Uterus (tissue), 2 donors: ENCODE measurements at regions not wholly inside any gene's neighbourhood (a gene's known extent, or its start where the extent isn't known, plus 50 kb on each side); places are given as distances from the start of the nearest gene placed in this dataset.

Source experiments
- POLR2A ChIP-seq, 2 donors: fragments of 450-650 bp; IDR thresholded peaks; one replicate each; pipeline ENCODE4 v1.6.1; 2016; ENCODE audit warnings: antibody characterized with exemption in 2 of 2, mild to moderate bottlenecking in 1 of 2, moderate library complexity in 1 of 2
- TF ChIP-seq, protein P1 (sequence below), 4 experiments: fragments of 200-600 bp in 2 of 4; fragments of 450-650 bp in 2 of 4; sonication (generic) in 2 of 4; IDR thresholded peaks; one replicate each; pipeline ENCODE4 v1.5.1; 2016 to 2019; ENCODE audit warnings: antibody characterized with exemption in 4 of 4, mild to moderate bottlenecking in 2 of 4, moderate library complexity in 1 of 4

DNA sequence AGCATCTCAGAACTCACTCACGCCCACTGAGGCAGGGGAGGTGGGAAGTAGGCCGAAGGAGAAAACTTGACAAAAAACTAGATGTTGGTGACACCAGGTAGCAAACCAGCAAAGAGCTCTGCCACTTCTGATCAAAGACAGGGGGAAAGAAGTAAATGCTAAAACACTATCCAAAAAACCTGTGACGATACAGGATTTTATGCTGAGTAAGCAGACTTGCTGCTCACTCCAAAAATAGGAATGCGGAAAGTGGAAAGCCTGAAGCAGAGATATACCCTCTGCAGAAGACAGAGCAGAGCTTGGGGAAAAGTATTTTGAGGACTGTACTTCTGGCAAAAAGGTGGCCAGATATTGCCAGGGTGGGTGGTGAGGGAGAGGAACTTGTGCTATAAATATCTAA is 73.3 kb upstream of the YPEL5 start:
- TF ChIP-seq POLR2A (IDR thresholded peaks at IDR 0.05), result no peak
- TF ChIP-seq, protein P1, sequence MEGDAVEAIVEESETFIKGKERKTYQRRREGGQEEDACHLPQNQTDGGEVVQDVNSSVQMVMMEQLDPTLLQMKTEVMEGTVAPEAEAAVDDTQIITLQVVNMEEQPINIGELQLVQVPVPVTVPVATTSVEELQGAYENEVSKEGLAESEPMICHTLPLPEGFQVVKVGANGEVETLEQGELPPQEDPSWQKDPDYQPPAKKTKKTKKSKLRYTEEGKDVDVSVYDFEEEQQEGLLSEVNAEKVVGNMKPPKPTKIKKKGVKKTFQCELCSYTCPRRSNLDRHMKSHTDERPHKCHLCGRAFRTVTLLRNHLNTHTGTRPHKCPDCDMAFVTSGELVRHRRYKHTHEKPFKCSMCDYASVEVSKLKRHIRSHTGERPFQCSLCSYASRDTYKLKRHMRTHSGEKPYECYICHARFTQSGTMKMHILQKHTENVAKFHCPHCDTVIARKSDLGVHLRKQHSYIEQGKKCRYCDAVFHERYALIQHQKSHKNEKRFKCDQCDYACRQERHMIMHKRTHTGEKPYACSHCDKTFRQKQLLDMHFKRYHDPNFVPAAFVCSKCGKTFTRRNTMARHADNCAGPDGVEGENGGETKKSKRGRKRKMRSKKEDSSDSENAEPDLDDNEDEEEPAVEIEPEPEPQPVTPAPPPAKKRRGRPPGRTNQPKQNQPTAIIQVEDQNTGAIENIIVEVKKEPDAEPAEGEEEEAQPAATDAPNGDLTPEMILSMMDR (IDR thresholded peaks at IDR 0.05), result no peak
